Mucosa of descending colon (tissue), 3 donors: ENCODE measurements at regions not wholly inside any gene's neighbourhood (a gene's known extent, or its start where the extent isn't known, plus 50 kb on each side); places are given as distances from the start of the nearest gene placed in this dataset.
A peak's percentile ranks its signal among the peaks of the same experiment; 100 is the strongest.

Experiments
- ATAC-seq: fragments of 200-7000 bp; cut with Tn5 transposase; one replicate; pipeline ENCODE4 v1.9.1; 2020; ENCODE audit warnings: mild to moderate bottlenecking, moderate library complexity
- DNase-seq, 3 donors: peaks; one replicate each; pipeline ENCODE4 v3.0.0-alpha.2; 2020
- H3K36me3 ChIP-seq: fragments of 200-600 bp; one replicate; pipeline ENCODE4 v1.8.0; 2021; ENCODE audit warnings: low read depth, mild to moderate bottlenecking
- H3K4me1 ChIP-seq: fragments of 200-600 bp; one replicate; pipeline ENCODE4 v1.8.0; 2021; ENCODE audit warnings: low read depth, mild to moderate bottlenecking
- H3K4me3 ChIP-seq: fragments of 200-600 bp; one replicate; pipeline ENCODE4 v1.8.0; 2021; ENCODE audit warnings: mild to moderate bottlenecking
- H3K9me3 ChIP-seq: fragments of 200-600 bp; one replicate; pipeline ENCODE4 v1.8.0; 2021; ENCODE audit warnings: mild to moderate bottlenecking
- intact Hi-C, 2 donors: fragments of 100-400 bp; cut with DNase I in 1 of 2; cut with micrococcal nuclease in 1 of 2; formaldehyde crosslinking; loops; one replicate each; pipeline versions ENCODE4 v1.11.0 to v1.11.1; 2022; cut with DNase I, micrococcal nuclease
- TF ChIP-seq, protein P1 (sequence below): fragments of 200-600 bp; IDR thresholded peaks from one replicate; pipeline ENCODE4 v1.8.0; 2022; ENCODE audit warnings: antibody characterized with exemption, mild to moderate bottlenecking
- donor health status: DM: no; HTN: no; CAD: no; lungs with moderate emphysema.
- donor health status: DM: no; HTN: no; CAD: no.
- donor health status: DM: no; HTN: yes; CAD: no.

DNA sequence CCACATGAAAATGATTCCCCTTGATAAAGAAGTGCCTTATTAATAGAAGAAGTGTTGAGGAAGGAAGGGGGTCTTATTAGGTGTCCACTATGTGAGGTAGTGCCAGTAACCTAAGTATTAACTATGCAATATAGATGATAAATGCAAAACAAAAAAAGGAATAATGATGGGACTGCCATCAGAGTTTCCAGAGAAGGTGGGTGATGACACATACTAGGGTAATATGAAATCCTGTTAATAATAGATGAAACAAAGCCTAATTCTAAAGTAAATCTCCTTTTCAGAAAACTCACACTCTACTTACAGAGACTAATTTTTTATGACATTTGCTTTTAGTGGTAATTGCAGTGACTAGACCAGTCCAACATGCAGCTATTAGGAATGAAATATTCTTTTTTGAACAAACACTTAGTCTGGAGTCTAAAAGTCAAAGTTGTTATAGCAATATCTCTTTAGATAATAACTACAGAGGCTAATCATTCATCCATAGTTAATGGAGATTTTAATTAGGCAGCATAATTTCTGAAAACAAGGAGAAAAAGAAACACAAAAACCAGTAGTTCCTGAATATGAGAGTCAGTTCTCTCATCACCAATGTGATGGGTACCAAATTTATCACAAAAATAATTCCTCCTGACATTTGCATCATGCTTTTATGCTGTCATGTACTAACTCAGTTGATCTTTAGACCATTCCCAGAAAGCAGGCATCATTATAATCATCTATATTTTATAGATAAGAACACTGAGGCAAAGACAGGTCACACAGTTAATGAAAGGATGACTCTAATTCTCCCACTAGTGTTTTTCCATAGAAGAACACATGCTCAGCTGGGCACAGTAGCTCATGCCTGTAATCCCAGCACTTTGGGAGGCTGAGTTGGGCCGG lies 208.8 kb upstream of the ARG1 start:
- TF ChIP-seq, protein P1, sequence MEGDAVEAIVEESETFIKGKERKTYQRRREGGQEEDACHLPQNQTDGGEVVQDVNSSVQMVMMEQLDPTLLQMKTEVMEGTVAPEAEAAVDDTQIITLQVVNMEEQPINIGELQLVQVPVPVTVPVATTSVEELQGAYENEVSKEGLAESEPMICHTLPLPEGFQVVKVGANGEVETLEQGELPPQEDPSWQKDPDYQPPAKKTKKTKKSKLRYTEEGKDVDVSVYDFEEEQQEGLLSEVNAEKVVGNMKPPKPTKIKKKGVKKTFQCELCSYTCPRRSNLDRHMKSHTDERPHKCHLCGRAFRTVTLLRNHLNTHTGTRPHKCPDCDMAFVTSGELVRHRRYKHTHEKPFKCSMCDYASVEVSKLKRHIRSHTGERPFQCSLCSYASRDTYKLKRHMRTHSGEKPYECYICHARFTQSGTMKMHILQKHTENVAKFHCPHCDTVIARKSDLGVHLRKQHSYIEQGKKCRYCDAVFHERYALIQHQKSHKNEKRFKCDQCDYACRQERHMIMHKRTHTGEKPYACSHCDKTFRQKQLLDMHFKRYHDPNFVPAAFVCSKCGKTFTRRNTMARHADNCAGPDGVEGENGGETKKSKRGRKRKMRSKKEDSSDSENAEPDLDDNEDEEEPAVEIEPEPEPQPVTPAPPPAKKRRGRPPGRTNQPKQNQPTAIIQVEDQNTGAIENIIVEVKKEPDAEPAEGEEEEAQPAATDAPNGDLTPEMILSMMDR = no peak
- Histone ChIP-seq H3K9me3 (no peaks in the 10 kb centered on the region), H3K4me3 (no peak overlapping the region), H3K36me3 (no peaks in the 10 kb centered on the region), H3K4me1 (peaks cover 10% of the 10 kb centered on the region)
- DNase-seq = no peak
- no peak for ATAC-seq
- intact Hi-C loops = no loop called here

DNA sequence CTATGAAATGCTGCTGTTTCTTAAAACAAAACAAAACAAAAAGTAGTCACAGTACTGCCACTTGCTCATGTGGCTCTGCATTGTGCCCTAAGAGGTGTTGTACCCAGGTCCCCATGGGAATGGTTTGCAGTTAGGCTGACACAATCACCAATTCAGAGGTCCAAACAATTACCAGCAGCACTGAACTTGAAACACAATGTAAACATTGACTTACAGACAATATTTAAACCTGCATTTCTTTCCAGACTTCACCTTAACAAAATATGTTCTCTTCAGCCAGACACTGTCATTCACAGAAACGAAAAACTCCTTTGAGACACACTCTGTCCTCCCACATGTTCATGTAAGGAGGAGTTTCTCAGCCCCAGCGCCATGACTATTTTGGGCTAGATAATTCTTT lies 206.8 kb upstream of the ARG1 start:
- Histone ChIP-seq H3K4me3 (no peak overlapping the region), H3K4me1 (peaks cover 10% of the 10 kb centered on the region), H3K36me3 (no peaks in the 10 kb centered on the region), H3K9me3 (no peaks in the 10 kb centered on the region)
- ATAC-seq (peak; percentile 55), DNase-seq (peak in 1 of 3 donors; percentile 12)
- intact Hi-C loops = no loop called here
- TF ChIP-seq, protein P1 = no peak

DNA sequence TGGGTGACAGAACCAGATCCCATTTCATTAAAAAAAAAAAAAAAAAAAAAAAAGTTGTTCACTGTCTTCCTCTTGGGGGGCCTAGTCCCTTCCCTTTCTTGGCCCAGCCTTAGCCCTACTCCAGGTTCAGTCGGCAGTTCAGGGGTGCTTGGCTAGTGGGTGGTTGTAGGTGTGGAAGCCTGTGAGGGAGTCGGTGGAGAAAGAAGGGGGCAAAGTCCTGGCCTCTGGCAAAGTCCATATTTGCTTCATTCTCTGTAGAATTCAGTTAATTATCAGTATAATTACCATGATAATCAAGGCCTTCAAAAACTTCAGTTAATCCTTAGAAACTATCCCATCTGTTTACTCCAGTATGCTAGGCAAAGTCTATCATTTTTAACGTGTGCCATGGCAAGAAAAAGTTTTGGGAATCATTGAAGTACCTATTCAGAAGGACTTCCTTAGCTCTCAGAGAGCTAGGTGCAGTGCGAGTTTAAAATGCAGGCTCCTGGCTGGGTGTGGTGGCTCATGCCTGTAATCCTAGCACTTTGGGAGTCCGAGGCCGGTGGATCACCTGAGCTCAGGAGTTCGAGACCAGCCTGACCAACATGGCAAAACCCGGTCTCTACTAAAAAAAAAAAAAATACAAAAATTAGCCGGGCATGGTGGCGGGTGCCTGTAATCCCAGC lies 205.7 kb upstream of the ARG1 start:
- Histone ChIP-seq H3K4me1 (peaks cover 10% of the 10 kb centered on the region), H3K4me3 (no peak overlapping the region), H3K9me3 (no peaks in the 10 kb centered on the region), H3K36me3 (no peaks in the 10 kb centered on the region)
- ATAC-seq (peak; percentile 78), DNase-seq (peak in 2 of 3 donors; percentile 48 to 78)
- TF ChIP-seq, protein P1 = no peak
- intact Hi-C loops = no loop called here

DNA sequence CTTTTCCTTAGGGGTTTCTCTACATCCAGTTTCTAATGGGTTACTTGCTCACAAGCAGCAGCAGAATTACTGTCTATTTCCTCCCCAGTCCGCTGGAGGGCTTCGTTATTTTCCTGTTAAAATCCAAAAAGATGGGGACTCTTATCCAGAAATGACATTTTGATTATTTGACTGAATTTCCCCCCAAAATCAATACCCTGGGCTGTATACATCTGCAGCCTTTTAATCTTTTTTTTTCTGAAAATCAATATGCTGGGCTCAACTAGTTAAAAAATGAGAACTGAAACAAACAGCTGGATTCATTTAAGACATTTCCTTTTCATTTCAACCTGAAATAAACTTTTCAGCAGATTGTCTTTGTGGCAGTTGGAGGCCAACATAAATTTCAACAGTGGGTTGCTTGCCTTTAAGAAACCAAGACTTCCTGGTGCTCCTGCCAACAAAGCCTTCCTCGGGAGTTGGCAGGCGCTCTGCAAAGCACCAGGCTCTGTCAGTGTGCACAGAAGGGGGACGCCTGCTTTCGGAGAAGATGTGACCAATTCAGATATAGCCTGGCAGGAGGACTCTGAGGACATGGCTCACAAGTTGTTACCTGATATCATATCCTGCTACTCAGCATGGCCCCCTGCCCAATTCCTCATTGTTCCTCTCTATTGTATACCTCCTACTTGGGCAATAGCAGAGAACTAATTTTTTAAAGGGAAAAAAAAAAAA lies 204.7 kb upstream of the ARG1 start:
- intact Hi-C loops = no loop called here
- ATAC-seq = peak; percentile 89
- TF ChIP-seq, protein P1 = no peak

DNA sequence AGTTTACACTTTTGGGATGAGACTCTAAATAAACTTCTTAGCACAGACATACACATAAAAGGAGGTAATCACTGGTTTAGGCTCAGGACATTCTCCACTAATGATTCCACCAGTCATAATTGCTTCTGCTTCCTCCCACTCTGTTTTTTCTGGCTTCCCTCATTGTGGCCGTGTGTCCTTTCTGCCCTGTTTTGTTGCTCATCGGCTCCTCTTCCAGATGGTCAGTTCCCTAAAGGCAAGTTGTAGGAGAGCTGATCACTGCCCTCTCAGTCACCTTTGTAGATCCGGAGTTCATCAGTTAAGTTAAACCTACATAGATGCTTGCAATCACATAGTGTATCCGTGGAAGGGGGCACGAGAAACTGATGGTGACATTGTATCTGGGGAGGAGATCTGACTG lies 200.5 kb upstream of the ARG1 start:
- Histone ChIP-seq H3K4me3 (no peak overlapping the region), H3K9me3 (no peaks in the 10 kb centered on the region), H3K4me1 (peaks cover 6% of the 10 kb centered on the region), H3K36me3 (no peaks in the 10 kb centered on the region)
- intact Hi-C loops = no loop called here
- DNase-seq = no peak
- ATAC-seq = no peak
- TF ChIP-seq, protein P1 = no peak

More for the DNA sequence above, 204.7 kb upstream of the ARG1 start:
- Histone ChIP-seq H3K4me3 (no peak overlapping the region), H3K4me1 (peaks cover 10% of the 10 kb centered on the region), H3K9me3 (no peaks in the 10 kb centered on the region), H3K36me3 (no peaks in the 10 kb centered on the region)
- peak; percentile 71 to 84 (median 72) for DNase-seq
